ENCODE measurements at regions not wholly inside any gene's neighbourhood (a gene's known extent, or its start where the extent isn't known, plus 50 kb on each side); places are given as distances from the start of the nearest gene placed in this dataset.
"Not testable (repeated sequence)": the region's sequence is repeated elsewhere in the genome, so short reads cannot be mapped to it uniquely, and the experiment has no call there.

- not testable (repeated sequence) for H3K27me3 ChIP-seq (ENCODE audit: low read depth, low read length); H3K4me3 ChIP-seq (ENCODE audit: low read depth in 1 of 2, low read length in 2 of 2); H3K27ac ChIP-seq (ENCODE audit: low read length); H3K9me3 ChIP-seq (ENCODE audit: control insufficient read depth in 1 of 2, low read length in 2 of 2); H3K36me3 ChIP-seq (ENCODE audit: control insufficient read depth in 1 of 2, insufficient read depth in 2 of 2, low read length in 2 of 2)
- peaks cover 7 to 27% of the 10 kb centered on the region in 2 donors for H3K4me1 ChIP-seq (ENCODE audit: control insufficient read depth in 1 of 2, insufficient read depth in 2 of 2, low read length in 2 of 2)
Measured at GRCh38 chr10:94125268-94125667, 131.5 kb downstream of the PLCE1 start.

GRCh38 chr10:94125856-94126255 is 132.1 kb downstream of the PLCE1 start:
- Histone ChIP-seq H3K4me1 (ENCODE audit: control insufficient read depth in 1 of 2, insufficient read depth in 2 of 2, low read length in 2 of 2) (peaks cover 7 to 33% of the 10 kb centered on the region in 2 donors), H3K27me3 (ENCODE audit: low read depth, low read length) (no peaks in the 10 kb centered on the region), H3K36me3 (ENCODE audit: control insufficient read depth in 1 of 2, insufficient read depth in 2 of 2, low read length in 2 of 2) (no peaks in the 10 kb centered on the region), H3K9me3 (ENCODE audit: control insufficient read depth in 1 of 2, low read length in 2 of 2) (no peaks in the 10 kb centered on the region), H3K4me3 (ENCODE audit: low read depth in 1 of 2, low read length in 2 of 2) (no peak overlapping the region), H3K27ac (ENCODE audit: low read length) (no peak overlapping the region)

- H3K36me3 ChIP-seq (ENCODE audit: control insufficient read depth in 1 of 2, insufficient read depth in 2 of 2, low read length in 2 of 2) = no peaks in the 10 kb centered on the region
- peaks cover 0 to 32% of the 10 kb centered on the region in 2 donors for H3K4me1 ChIP-seq (ENCODE audit: control insufficient read depth in 1 of 2, insufficient read depth in 2 of 2, low read length in 2 of 2)
- no peak overlapping the region for H3K4me3 ChIP-seq (ENCODE audit: low read depth in 1 of 2, low read length in 2 of 2)
- H3K27ac ChIP-seq (ENCODE audit: low read length) = no peak overlapping the region
- H3K9me3 ChIP-seq (ENCODE audit: control insufficient read depth in 1 of 2, low read length in 2 of 2) = no peaks in the 10 kb centered on the region
- H3K27me3 ChIP-seq (ENCODE audit: low read depth, low read length) = no peaks in the 10 kb centered on the region
Measured at GRCh38 chr10:94129393-94130130, 135.8 kb downstream of the PLCE1 start.

- Histone ChIP-seq H3K27ac (ENCODE audit: low read length) (peak overlapping the region; percentile 65), H3K4me3 (ENCODE audit: low read depth in 1 of 2, low read length in 2 of 2) (peak overlapping the region in 1 of 2 donors; percentile 29), H3K36me3 (ENCODE audit: control insufficient read depth in 1 of 2, insufficient read depth in 2 of 2, low read length in 2 of 2) (no peaks in the 10 kb centered on the region), H3K4me1 (ENCODE audit: control insufficient read depth in 1 of 2, insufficient read depth in 2 of 2, low read length in 2 of 2) (peaks cover 0 to 32% of the 10 kb centered on the region in 2 donors), H3K27me3 (ENCODE audit: low read depth, low read length) (no peaks in the 10 kb centered on the region), H3K9me3 (ENCODE audit: control insufficient read depth in 1 of 2, low read length in 2 of 2) (no peaks in the 10 kb centered on the region)
Measured at GRCh38 chr10:94131885-94132284, 138.2 kb downstream of the PLCE1 start.

GRCh38 chr10:94133239-94133638 is 139.5 kb downstream of the PLCE1 start:
- H3K4me3 ChIP-seq (ENCODE audit: low read depth in 1 of 2, low read length in 2 of 2) = no peak overlapping the region
- H3K36me3 ChIP-seq (ENCODE audit: control insufficient read depth in 1 of 2, insufficient read depth in 2 of 2, low read length in 2 of 2) = no peaks in the 10 kb centered on the region
- H3K27ac ChIP-seq (ENCODE audit: low read length) = no peak overlapping the region
- peaks cover 0 to 32% of the 10 kb centered on the region in 2 donors for H3K4me1 ChIP-seq (ENCODE audit: control insufficient read depth in 1 of 2, insufficient read depth in 2 of 2, low read length in 2 of 2)
- H3K27me3 ChIP-seq (ENCODE audit: low read depth, low read length) = no peaks in the 10 kb centered on the region
- H3K9me3 ChIP-seq (ENCODE audit: control insufficient read depth in 1 of 2, low read length in 2 of 2) = no peaks in the 10 kb centered on the region

- peaks cover 0 to 11% of the 10 kb centered on the region in 2 donors for H3K4me1 ChIP-seq (ENCODE audit: control insufficient read depth in 1 of 2, insufficient read depth in 2 of 2, low read length in 2 of 2)
- H3K27ac ChIP-seq (ENCODE audit: low read length) = no peak overlapping the region
Measured at GRCh38 chr10:94137747-94138146, 144.0 kb downstream of the PLCE1 start.

GRCh38 chr10:94138391-94138790 is 144.7 kb downstream of the PLCE1 start:
- Histone ChIP-seq H3K36me3 (ENCODE audit: control insufficient read depth in 1 of 2, insufficient read depth in 2 of 2, low read length in 2 of 2) (no peaks in the 10 kb centered on the region), H3K27me3 (ENCODE audit: low read depth, low read length) (no peaks in the 10 kb centered on the region), H3K4me3 (ENCODE audit: low read depth in 1 of 2, low read length in 2 of 2) (no peak overlapping the region), H3K9me3 (ENCODE audit: control insufficient read depth in 1 of 2, low read length in 2 of 2) (no peaks in the 10 kb centered on the region), H3K4me1 (ENCODE audit: control insufficient read depth in 1 of 2, insufficient read depth in 2 of 2, low read length in 2 of 2) (peaks cover 0 to 6% of the 10 kb centered on the region in 2 donors), H3K27ac (ENCODE audit: low read length) (no peak overlapping the region)

More at GRCh38 chr10:94137747-94138146, 144.0 kb downstream of the PLCE1 start:
- Histone ChIP-seq H3K4me3 (ENCODE audit: low read depth in 1 of 2, low read length in 2 of 2) (no peak overlapping the region), H3K36me3 (ENCODE audit: control insufficient read depth in 1 of 2, insufficient read depth in 2 of 2, low read length in 2 of 2) (no peaks in the 10 kb centered on the region), H3K27me3 (ENCODE audit: low read depth, low read length) (no peaks in the 10 kb centered on the region), H3K9me3 (ENCODE audit: control insufficient read depth in 1 of 2, low read length in 2 of 2) (no peaks in the 10 kb centered on the region)

- Histone ChIP-seq H3K27me3 (ENCODE audit: low read depth, low read length) (no peaks in the 10 kb centered on the region), H3K9me3 (ENCODE audit: control insufficient read depth in 1 of 2, low read length in 2 of 2) (no peaks in the 10 kb centered on the region), H3K27ac (ENCODE audit: low read length) (no peak overlapping the region), H3K4me3 (ENCODE audit: low read depth in 1 of 2, low read length in 2 of 2) (no peak overlapping the region), H3K36me3 (ENCODE audit: control insufficient read depth in 1 of 2, insufficient read depth in 2 of 2, low read length in 2 of 2) (no peaks in the 10 kb centered on the region), H3K4me1 (ENCODE audit: control insufficient read depth in 1 of 2, insufficient read depth in 2 of 2, low read length in 2 of 2) (peaks cover 0 to 5% of the 10 kb centered on the region in 2 donors)
Measured at GRCh38 chr10:94143261-94143660, 149.5 kb downstream of the PLCE1 start.

- no peaks in the 10 kb centered on the region for H3K36me3 ChIP-seq (ENCODE audit: control insufficient read depth in 1 of 2, insufficient read depth in 2 of 2, low read length in 2 of 2)
- H3K27ac ChIP-seq (ENCODE audit: low read length) = no peak overlapping the region
- H3K4me3 ChIP-seq (ENCODE audit: low read depth in 1 of 2, low read length in 2 of 2) = no peak overlapping the region
- H3K27me3 ChIP-seq (ENCODE audit: low read depth, low read length) = no peaks in the 10 kb centered on the region
- no peaks in the 10 kb centered on the region for H3K4me1 ChIP-seq (ENCODE audit: control insufficient read depth in 1 of 2, insufficient read depth in 2 of 2, low read length in 2 of 2)
- no peaks in the 10 kb centered on the region for H3K9me3 ChIP-seq (ENCODE audit: control insufficient read depth in 1 of 2, low read length in 2 of 2)
Measured at GRCh38 chr10:94146313-94146712, 152.6 kb downstream of the PLCE1 start.

- no peak overlapping the region for H3K4me3 ChIP-seq (ENCODE audit: low read depth in 1 of 2, low read length in 2 of 2)
- no peaks in the 10 kb centered on the region for H3K36me3 ChIP-seq (ENCODE audit: control insufficient read depth in 1 of 2, insufficient read depth in 2 of 2, low read length in 2 of 2)
- H3K9me3 ChIP-seq (ENCODE audit: control insufficient read depth in 1 of 2, low read length in 2 of 2) = no peaks in the 10 kb centered on the region
- no peak overlapping the region for H3K27ac ChIP-seq (ENCODE audit: low read length)
- no peaks in the 10 kb centered on the region for H3K27me3 ChIP-seq (ENCODE audit: low read depth, low read length)
- no peaks in the 10 kb centered on the region for H3K4me1 ChIP-seq (ENCODE audit: control insufficient read depth in 1 of 2, insufficient read depth in 2 of 2, low read length in 2 of 2)
Measured at GRCh38 chr10:94146746-94147145, 153.0 kb downstream of the PLCE1 start.

- Histone ChIP-seq H3K27me3 (ENCODE audit: low read depth, low read length) (no peaks in the 10 kb centered on the region), H3K9me3 (ENCODE audit: control insufficient read depth in 1 of 2, low read length in 2 of 2) (no peaks in the 10 kb centered on the region), H3K4me3 (ENCODE audit: low read depth in 1 of 2, low read length in 2 of 2) (no peak overlapping the region), H3K36me3 (ENCODE audit: control insufficient read depth in 1 of 2, insufficient read depth in 2 of 2, low read length in 2 of 2) (no peaks in the 10 kb centered on the region), H3K4me1 (ENCODE audit: control insufficient read depth in 1 of 2, insufficient read depth in 2 of 2, low read length in 2 of 2) (no peaks in the 10 kb centered on the region), H3K27ac (ENCODE audit: low read length) (no peak overlapping the region)
Measured at GRCh38 chr10:94149702-94150101, 156.0 kb downstream of the PLCE1 start.
